HepG2 (cell line): ENCODE measurements at regions not wholly inside any gene's neighbourhood (a gene's known extent, or its start where the extent isn't known, plus 50 kb on each side); places are given as distances from the start of the nearest gene placed in this dataset.

Experiments used
- ATAC-seq: fragments of 200-7000 bp; cut with Tn5 transposase; 3 replicates; pipeline ENCODE4 v1.9.1; 2020; ENCODE audit warnings: mild to moderate bottlenecking, moderate library complexity
- BruUV-seq: library from RNA; stranded (reverse); fragments of 400-500 nt; replicated peaks from 2 replicates; lab custom pipeline; 2021; lab: Mats Ljungman, UMichigan
- CTCF ChIA-PET: fragments of 300-600 bp; formaldehyde crosslinking; extraction: SDS; loops from one replicate; lab custom pipeline; 2021; ENCODE audit warnings: low total read pairs, inconsistent platforms, low intra/inter-chr PET ratio; lab: Yijun Ruan, JAX
- POLR2A ChIA-PET: fragments of 350-600 bp; sonication (Branson Sonifier 250); formaldehyde crosslinking; loops from one replicate; lab custom pipeline; 2020; ENCODE audit warnings: antibody characterized with exemption, inconsistent platforms; lab: Yijun Ruan, JAX
- DNase-seq: peaks from one replicate; pipeline ENCODE4 v3.0.0-alpha.2; 2015; ENCODE audit warnings: low spot score
- FAIRE-seq: peaks from 3 replicates; lab custom pipeline; 2011; peaks lifted over from hg19 to GRCh38; lab: Jason Lieb, UNC
- H2AFZ ChIP-seq: one replicate; pipeline ENCODE4 v1.6.1; 2011; ENCODE audit warnings: low read length, inconsistent platforms
- H3K27ac ChIP-seq: fragments of 300-600 bp; 3 replicates; pipeline ENCODE4 v1.8.0; 2011; ENCODE audit warnings: mixed run types, mild to moderate bottlenecking, mixed read lengths, low read length, inconsistent platforms; ENCODE audit not compliant: insufficient read depth; ENCODE audit errors: extremely low read length
- H3K27me3 ChIP-seq, 2 experiments: fragments of 200-600 bp in 1 of 2; 2 replicates in 1 of 2; 3 replicates in 1 of 2; pipeline versions ENCODE4 v1.6.0 to v1.8.0; 2011; ENCODE audit warnings: low read length in 2 of 2, mild to moderate bottlenecking in 2 of 2, moderate library complexity in 2 of 2, inconsistent platforms in 1 of 2; ENCODE audit not compliant: insufficient read depth in 2 of 2, control insufficient read depth in 1 of 2
- H3K36me3 ChIP-seq, 2 experiments: fragments of 200-600 bp in 1 of 2; replicated peaks in 1 of 2; 2 replicates in 1 of 2; 3 replicates in 1 of 2; pipeline versions ENCODE4 v1.5.1 to v1.8.0; 2011; ENCODE audit warnings: low read length in 2 of 2, inconsistent platforms in 1 of 2; ENCODE audit not compliant: insufficient read depth in 2 of 2, control insufficient read depth in 1 of 2
- H3K4me1 ChIP-seq: 2 replicates; pipeline ENCODE4 v1.5.1; 2012; ENCODE audit warnings: low read length, inconsistent platforms; ENCODE audit not compliant: insufficient read depth
- H3K4me2 ChIP-seq: 2 replicates; pipeline ENCODE4 v1.6.0; 2011; ENCODE audit warnings: low read depth, low read length, inconsistent platforms
- H3K4me3 ChIP-seq, 3 experiments: fragments of 200-600 bp in 1 of 3; sonication (generic), shearing (Covaris generic) in 1 of 3; replicated peaks in 1 of 3; 2 replicates each; pipeline ENCODE4 v1.5.1; 2011 to 2016; ENCODE audit warnings: low read length in 3 of 3, inconsistent platforms in 2 of 3, low read depth in 2 of 3, mild to moderate bottlenecking in 2 of 3, control low read depth in 1 of 3, mixed read lengths in 1 of 3; ENCODE audit not compliant: insufficient read depth in 1 of 3
- H3K79me2 ChIP-seq: one replicate; pipeline ENCODE4 v1.6.1; 2011; ENCODE audit warnings: low read length, inconsistent platforms; ENCODE audit not compliant: insufficient read depth
- H3K9ac ChIP-seq: 2 replicates; pipeline ENCODE4 v1.6.0; 2011; ENCODE audit warnings: mild to moderate bottlenecking, low read depth, low read length, inconsistent platforms; ENCODE audit not compliant: insufficient read depth
- H3K9me3 ChIP-seq: 2 replicates; pipeline ENCODE4 v1.5.1; 2012; ENCODE audit warnings: mild to moderate bottlenecking, low read length
- H4K20me1 ChIP-seq: 2 replicates; pipeline ENCODE4 v1.6.0; 2011; ENCODE audit warnings: inconsistent platforms, mild to moderate bottlenecking, low read length, moderate library complexity; ENCODE audit not compliant: insufficient read depth
- ATF5 ChIP-seq: sonication (generic); formaldehyde crosslinking; IDR thresholded peaks from 2 replicates; pipeline ENCODE4 v1.4.0; 2020; ENCODE audit warnings: mild to moderate bottlenecking, low read depth, missing genetic modification reagents
- EP300 ChIP-seq, 3 experiments: sonication (generic) in 1 of 3; formaldehyde crosslinking in 1 of 3; IDR thresholded peaks; 2 replicates each; pipeline versions ENCODE4 v1.5.1 to v1.6.1; 2011 to 2020; ENCODE audit warnings: low read depth in 2 of 3, low read length in 2 of 3, borderline replicate concordance in 1 of 3, improper control_type of control experiment in 1 of 3, mild to moderate bottlenecking in 1 of 3, missing genetic modification reagents in 1 of 3, moderate library complexity in 1 of 3
- ISL2 ChIP-seq: sonication (generic); formaldehyde crosslinking; IDR thresholded peaks from 2 replicates; pipeline ENCODE4 v1.5.0; 2020; ENCODE audit warnings: missing genetic modification reagents
- RBAK ChIP-seq: sonication (generic); formaldehyde crosslinking; IDR thresholded peaks from 2 replicates; pipeline ENCODE4 v1.5.1; 2020; ENCODE audit warnings: mild to moderate bottlenecking, missing genetic modification reagents
- RFX1 ChIP-seq: fragments of 450-650 bp; IDR thresholded peaks from 2 replicates; pipeline ENCODE4 v1.6.1; 2017
- SIX1 ChIP-seq: sonication (generic); formaldehyde crosslinking; IDR thresholded peaks from 2 replicates; pipeline ENCODE4 v1.4.0; 2020; ENCODE audit warnings: missing genetic modification reagents, borderline replicate concordance
- ZNF230 ChIP-seq: sonication (generic); formaldehyde crosslinking; IDR thresholded peaks from 2 replicates; pipeline ENCODE4 v1.4.0; 2020; ENCODE audit warnings: mild to moderate bottlenecking, missing genetic modification reagents
- ZNF501 ChIP-seq: sonication (generic); formaldehyde crosslinking; IDR thresholded peaks from 2 replicates; pipeline ENCODE4 v1.5.1; 2020; ENCODE audit warnings: mild to moderate bottlenecking, moderate library complexity, missing genetic modification reagents
- ZNF766 ChIP-seq: sonication (generic); formaldehyde crosslinking; IDR thresholded peaks from 2 replicates; pipeline ENCODE4 v1.5.0; 2020; ENCODE audit warnings: missing genetic modification reagents, borderline replicate concordance
- ZNF780A ChIP-seq: sonication (generic); formaldehyde crosslinking; IDR thresholded peaks from 2 replicates; pipeline ENCODE4 v1.8.0; 2022; ENCODE audit warnings: mild to moderate bottlenecking, missing genetic modification reagents, moderate library complexity
- ZNF883 ChIP-seq: sonication (generic); formaldehyde crosslinking; IDR thresholded peaks from 2 replicates; pipeline ENCODE4 v1.5.1; 2020; ENCODE audit warnings: mild to moderate bottlenecking, missing genetic modification reagents; ENCODE audit errors: not compliant biosample characterization
- WGBS: methylation state at CpG from one replicate; pipeline ENCODE4 v1.1.6; 2017; ENCODE audit warnings: low lambda C conversion rate; 5-methylcytosine and 5-hydroxymethylcytosine counted together
- in situ Hi-C: cut with HindIII; loops from 2 replicates; pipeline ENCODE4 v1.10.0; 2017; ENCODE audit warnings: low pct_unique_long_range_greater_than_20kb; ENCODE audit not compliant: extremely low pct_ligation_motif_present
- intact Hi-C: fragments of 100-400 bp; cut with micrococcal nuclease; formaldehyde crosslinking; loops from one replicate; pipeline ENCODE4 v1.10.0; 2022; ENCODE audit not compliant: unreplicated experiment
- TF ChIP-seq, protein P1 (sequence below): sonication (generic); formaldehyde crosslinking; IDR thresholded peaks from 2 replicates; pipeline ENCODE4 v1.4.0; 2020; ENCODE audit warnings: missing genetic modification reagents
- TF ChIP-seq, protein P2 (sequence below): sonication (generic); formaldehyde crosslinking; IDR thresholded peaks from 2 replicates; pipeline ENCODE4 v1.8.0; 2022; ENCODE audit warnings: low read depth, missing genetic modification reagents
- TF ChIP-seq, protein P3 (sequence below): sonication (generic); IDR thresholded peaks from 2 replicates; pipeline ENCODE4 v1.6.1; 2016; ENCODE audit warnings: low read depth, borderline replicate concordance
- TF ChIP-seq, protein P4 (sequence below): sonication (generic); formaldehyde crosslinking; IDR thresholded peaks from 2 replicates; pipeline ENCODE4 v1.8.0; 2022; ENCODE audit warnings: mild to moderate bottlenecking, missing genetic modification reagents, borderline replicate concordance

DNA sequence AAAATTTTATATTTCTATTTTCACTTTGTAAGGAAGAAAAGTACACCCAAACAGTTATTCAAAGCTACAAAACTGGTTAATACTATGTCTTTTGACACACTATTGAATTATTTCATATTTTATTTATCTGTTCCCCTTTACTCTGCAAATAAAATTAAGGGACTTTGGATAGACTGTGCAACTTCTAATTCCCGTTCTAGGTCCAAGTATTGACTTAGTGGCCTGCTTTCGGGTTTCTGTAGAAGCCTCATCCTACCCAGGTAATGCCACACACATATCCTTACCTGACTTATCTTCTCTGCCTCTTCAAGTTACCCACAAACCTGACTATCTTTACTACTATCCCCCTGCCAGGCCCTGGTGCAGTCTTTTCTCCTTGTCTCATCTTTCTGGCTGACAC lies 156.3 kb upstream of the TMTC2 start:
- TF ChIP-seq EP300 (IDR thresholded peaks at IDR 0.05; ENCODE audit: low read depth in 2 of 2, low read length in 2 of 2) (no peak), EP300 (CRISPR knock-in tag; IDR thresholded peaks at IDR 0.05; ENCODE audit: borderline replicate concordance) (no peak), ZNF501 (CRISPR knock-in tag) (no peak), RBAK (CRISPR knock-in tag) (no peak), SIX1 (no peak), ZNF766 (CRISPR knock-in tag) (no peak), ZNF230 (CRISPR knock-in tag) (no peak), ISL2 (no peak), RFX1 (no peak), ZNF883 (no peak), ZNF780A (CRISPR knock-in tag) (no peak), ATF5 (CRISPR knock-in tag) (no peak)
- TF ChIP-seq, protein P1, sequence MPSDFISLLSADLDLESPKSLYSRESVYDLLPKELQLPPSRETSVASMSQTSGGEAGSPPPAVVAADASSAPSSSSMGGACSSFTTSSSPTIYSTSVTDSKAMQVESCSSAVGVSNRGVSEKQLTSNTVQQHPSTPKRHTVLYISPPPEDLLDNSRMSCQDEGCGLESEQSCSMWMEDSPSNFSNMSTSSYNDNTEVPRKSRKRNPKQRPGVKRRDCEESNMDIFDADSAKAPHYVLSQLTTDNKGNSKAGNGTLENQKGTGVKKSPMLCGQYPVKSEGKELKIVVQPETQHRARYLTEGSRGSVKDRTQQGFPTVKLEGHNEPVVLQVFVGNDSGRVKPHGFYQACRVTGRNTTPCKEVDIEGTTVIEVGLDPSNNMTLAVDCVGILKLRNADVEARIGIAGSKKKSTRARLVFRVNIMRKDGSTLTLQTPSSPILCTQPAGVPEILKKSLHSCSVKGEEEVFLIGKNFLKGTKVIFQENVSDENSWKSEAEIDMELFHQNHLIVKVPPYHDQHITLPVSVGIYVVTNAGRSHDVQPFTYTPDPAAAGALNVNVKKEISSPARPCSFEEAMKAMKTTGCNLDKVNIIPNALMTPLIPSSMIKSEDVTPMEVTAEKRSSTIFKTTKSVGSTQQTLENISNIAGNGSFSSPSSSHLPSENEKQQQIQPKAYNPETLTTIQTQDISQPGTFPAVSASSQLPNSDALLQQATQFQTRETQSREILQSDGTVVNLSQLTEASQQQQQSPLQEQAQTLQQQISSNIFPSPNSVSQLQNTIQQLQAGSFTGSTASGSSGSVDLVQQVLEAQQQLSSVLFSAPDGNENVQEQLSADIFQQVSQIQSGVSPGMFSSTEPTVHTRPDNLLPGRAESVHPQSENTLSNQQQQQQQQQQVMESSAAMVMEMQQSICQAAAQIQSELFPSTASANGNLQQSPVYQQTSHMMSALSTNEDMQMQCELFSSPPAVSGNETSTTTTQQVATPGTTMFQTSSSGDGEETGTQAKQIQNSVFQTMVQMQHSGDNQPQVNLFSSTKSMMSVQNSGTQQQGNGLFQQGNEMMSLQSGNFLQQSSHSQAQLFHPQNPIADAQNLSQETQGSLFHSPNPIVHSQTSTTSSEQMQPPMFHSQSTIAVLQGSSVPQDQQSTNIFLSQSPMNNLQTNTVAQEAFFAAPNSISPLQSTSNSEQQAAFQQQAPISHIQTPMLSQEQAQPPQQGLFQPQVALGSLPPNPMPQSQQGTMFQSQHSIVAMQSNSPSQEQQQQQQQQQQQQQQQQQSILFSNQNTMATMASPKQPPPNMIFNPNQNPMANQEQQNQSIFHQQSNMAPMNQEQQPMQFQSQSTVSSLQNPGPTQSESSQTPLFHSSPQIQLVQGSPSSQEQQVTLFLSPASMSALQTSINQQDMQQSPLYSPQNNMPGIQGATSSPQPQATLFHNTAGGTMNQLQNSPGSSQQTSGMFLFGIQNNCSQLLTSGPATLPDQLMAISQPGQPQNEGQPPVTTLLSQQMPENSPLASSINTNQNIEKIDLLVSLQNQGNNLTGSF, result no peak
- TF ChIP-seq, protein P2, sequence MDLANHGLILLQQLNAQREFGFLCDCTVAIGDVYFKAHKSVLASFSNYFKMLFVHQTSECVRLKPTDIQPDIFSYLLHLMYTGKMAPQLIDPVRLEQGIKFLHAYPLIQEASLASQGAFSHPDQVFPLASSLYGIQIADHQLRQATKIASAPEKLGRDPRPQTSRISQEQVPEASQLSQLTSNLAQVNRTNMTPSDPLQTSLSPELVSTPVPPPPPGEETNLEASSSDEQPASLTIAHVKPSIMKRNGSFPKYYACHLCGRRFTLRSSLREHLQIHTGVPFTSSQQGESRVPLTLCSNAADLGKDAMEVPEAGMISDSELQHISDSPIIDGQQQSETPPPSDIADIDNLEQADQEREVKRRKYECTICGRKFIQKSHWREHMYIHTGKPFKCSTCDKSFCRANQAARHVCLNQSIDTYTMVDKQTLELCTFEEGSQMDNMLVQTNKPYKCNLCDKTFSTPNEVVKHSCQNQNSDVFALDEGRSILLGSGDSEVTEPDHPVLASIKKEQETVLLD, result no peak
- TF ChIP-seq, protein P3, sequence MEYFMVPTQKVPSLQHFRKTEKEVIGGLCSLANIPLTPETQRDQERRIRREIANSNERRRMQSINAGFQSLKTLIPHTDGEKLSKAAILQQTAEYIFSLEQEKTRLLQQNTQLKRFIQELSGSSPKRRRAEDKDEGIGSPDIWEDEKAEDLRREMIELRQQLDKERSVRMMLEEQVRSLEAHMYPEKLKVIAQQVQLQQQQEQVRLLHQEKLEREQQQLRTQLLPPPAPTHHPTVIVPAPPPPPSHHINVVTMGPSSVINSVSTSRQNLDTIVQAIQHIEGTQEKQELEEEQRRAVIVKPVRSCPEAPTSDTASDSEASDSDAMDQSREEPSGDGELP, result no peak
- TF ChIP-seq, protein P4, sequence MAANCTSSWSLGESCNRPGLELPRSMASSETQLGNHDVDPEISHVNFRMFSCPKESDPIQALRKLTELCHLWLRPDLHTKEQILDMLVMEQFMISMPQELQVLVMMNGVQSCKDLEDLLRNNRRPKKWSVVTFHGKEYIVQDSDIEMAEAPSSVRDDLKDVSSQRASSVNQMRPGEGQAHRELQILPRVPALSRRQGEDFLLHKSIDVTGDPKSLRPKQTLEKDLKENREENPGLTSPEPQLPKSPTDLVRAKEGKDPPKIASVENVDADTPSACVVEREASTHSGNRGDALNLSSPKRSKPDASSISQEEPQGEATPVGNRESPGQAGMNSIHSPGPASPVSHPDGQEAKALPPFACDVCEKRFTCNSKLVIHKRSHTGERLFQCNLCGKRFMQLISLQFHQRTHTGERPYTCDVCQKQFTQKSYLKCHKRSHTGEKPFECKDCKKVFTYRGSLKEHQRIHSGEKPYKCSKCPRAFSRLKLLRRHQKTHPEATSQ (CRISPR knock-in tag), result no peak
- FAIRE-seq (no peak), DNase-seq (no peak), ATAC-seq (no peak)
- Histone ChIP-seq H3K79me2 (no peaks in the 10 kb centered on the region), H3K4me2 (no peak overlapping the region), H4K20me1 (no peaks in the 10 kb centered on the region), H3K27me3 (no peaks in the 10 kb centered on the region), H3K9me3 (no peaks in the 10 kb centered on the region), H3K27ac (no peak overlapping the region), H3K4me3 (no peak overlapping the region), H3K9ac (no peak overlapping the region), H3K36me3 (no peaks in the 10 kb centered on the region), H2AFZ (no peak overlapping the region), H3K4me1 (no peaks in the 10 kb centered on the region)
- in situ Hi-C loops (loop anchor here (25.0 kb wide), 1 partner anchor 1982 kb away; no protein-coding TSS in a partner anchor), intact Hi-C loops (no loop called here)
- no TSS peak for BruUV-seq
- 1% methylated on average over 2 of the region's 2 CpGs for WGBS
- POLR2A ChIA-PET, result no interaction called here
- CTCF ChIA-PET, result no interaction called here
